ACC112 (cell line): ENCODE measurements at regions not wholly inside any gene's neighbourhood (a gene's known extent, or its start where the extent isn't known, plus 50 kb on each side); places are given as distances from the start of the nearest gene placed in this dataset.
"Not testable (repeated sequence)": the region's sequence is repeated elsewhere in the genome, so short reads cannot be mapped to it uniquely, and the experiment has no call there.

Experiments
- H2AFZ ChIP-seq: fragments of 200-600 bp; sonication (generic); one replicate; pipeline ENCODE4 v1.6.0; 2017; ENCODE audit warnings: antibody characterized with exemption, low read length; ENCODE audit not compliant: unreplicated experiment
- H3K27ac ChIP-seq: fragments of 200-600 bp; sonication (generic); 2 replicates; pipeline ENCODE4 v1.5.1; 2014; ENCODE audit warnings: low read depth, mild to moderate bottlenecking, antibody characterized with exemption, low read length, moderate library complexity
- H3K27me3 ChIP-seq: fragments of 200-600 bp; sonication (generic); 2 replicates; pipeline ENCODE4 v1.6.1; 2014; ENCODE audit warnings: mild to moderate bottlenecking, antibody characterized with exemption, low read length, moderate library complexity, mixed read lengths; ENCODE audit not compliant: insufficient read depth
- H3K36me3 ChIP-seq: fragments of 200-600 bp; sonication (generic); 2 replicates; pipeline ENCODE4 v1.6.1; 2016; ENCODE audit warnings: mild to moderate bottlenecking, antibody characterized with exemption, low read length, moderate library complexity, mixed read lengths; ENCODE audit not compliant: insufficient read depth
- H3K4me1 ChIP-seq: fragments of 200-600 bp; sonication (generic); one replicate; pipeline ENCODE4 v1.6.1; 2016; ENCODE audit warnings: low read length, mixed read lengths; ENCODE audit not compliant: insufficient read depth, unreplicated experiment, control insufficient read depth
- H3K4me3 ChIP-seq: fragments of 200-600 bp; sonication (generic); 2 replicates; pipeline ENCODE4 v1.5.1; 2014; ENCODE audit warnings: mild to moderate bottlenecking, low read depth, low read length
- H3K79me2 ChIP-seq: fragments of 200-600 bp; sonication (generic); one replicate; pipeline ENCODE4 v1.6.0; 2016; ENCODE audit warnings: low read length; ENCODE audit not compliant: control insufficient read depth, unreplicated experiment, insufficient read depth

- H3K36me3 ChIP-seq: no peaks in the 10 kb centered on the region
- H3K27ac ChIP-seq: no peak overlapping the region
- no peaks in the 10 kb centered on the region for H3K4me1 ChIP-seq
- H3K27me3 ChIP-seq: no peaks in the 10 kb centered on the region
- H3K4me3 ChIP-seq: no peak overlapping the region
- H3K79me2 ChIP-seq: no peaks in the 10 kb centered on the region
- H2AFZ ChIP-seq: no peak overlapping the region
These were observed 371.6 kb downstream of the TAFA4 start for GRCh38 chr3:68560728-68561127.

GRCh38 chr3:68535782-68536181 is 396.6 kb downstream of the TAFA4 start:
- no peaks in the 10 kb centered on the region for H3K4me1 ChIP-seq
- no peaks in the 10 kb centered on the region for H3K27me3 ChIP-seq
- no peaks in the 10 kb centered on the region for H3K36me3 ChIP-seq
- H3K4me3 ChIP-seq: no peak overlapping the region
- H2AFZ ChIP-seq: no peak overlapping the region
- H3K79me2 ChIP-seq: no peaks in the 10 kb centered on the region
- H3K27ac ChIP-seq: no peak overlapping the region

DNA sequence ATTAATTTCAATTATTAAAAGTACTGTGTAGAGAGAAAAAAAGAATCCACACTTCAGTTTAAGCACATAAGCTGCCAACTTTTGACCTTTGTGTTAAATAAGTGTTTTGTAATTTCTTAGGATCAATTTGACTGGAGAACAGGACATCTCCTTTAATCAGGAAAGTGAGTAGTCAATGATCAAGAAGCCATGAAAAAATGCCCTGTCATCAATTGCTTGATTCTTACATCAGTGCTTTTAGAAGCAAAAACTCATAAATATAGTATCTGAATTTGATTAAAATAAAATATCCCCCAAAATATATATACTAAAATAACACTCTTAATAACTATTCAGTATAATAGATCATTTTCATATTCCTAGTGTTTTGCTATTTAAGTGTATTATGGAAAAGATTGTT is 409.0 kb downstream of the TAFA4 start:
- H3K36me3 ChIP-seq: no peaks in the 10 kb centered on the region
- no peak overlapping the region for H3K4me3 ChIP-seq
- no peak overlapping the region for H2AFZ ChIP-seq
- H3K79me2 ChIP-seq: no peaks in the 10 kb centered on the region
- H3K27me3 ChIP-seq: no peaks in the 10 kb centered on the region
- H3K27ac ChIP-seq: no peak overlapping the region
- H3K4me1 ChIP-seq: no peaks in the 10 kb centered on the region

GRCh38 chr3:68515237-68515636 is 417.1 kb downstream of the TAFA4 start:
- no peaks in the 10 kb centered on the region for H3K4me1 ChIP-seq
- no peaks in the 10 kb centered on the region for H3K36me3 ChIP-seq
- H3K79me2 ChIP-seq: no peaks in the 10 kb centered on the region
- no peaks in the 10 kb centered on the region for H3K27me3 ChIP-seq
- no peak overlapping the region for H2AFZ ChIP-seq
- H3K4me3 ChIP-seq: no peak overlapping the region
- H3K27ac ChIP-seq: no peak overlapping the region

DNA sequence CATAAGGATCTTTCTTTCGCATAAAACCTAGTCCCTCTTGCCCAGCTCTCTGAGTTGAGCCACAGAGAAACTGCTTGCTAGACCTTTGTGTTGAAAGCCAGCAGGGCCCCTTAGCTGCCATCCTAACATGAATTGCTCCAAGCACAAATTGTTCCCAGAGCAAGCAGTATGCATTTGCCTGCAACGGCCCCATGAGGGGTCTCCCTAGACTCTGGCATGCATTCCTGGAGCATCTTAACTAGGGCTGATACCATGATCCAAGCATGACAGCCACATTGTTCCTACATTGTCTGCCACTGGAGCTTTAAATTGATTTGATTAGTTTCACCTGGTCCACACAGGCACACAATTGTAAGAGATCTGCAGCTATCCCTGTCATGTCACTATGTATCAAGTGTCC is 428.1 kb downstream of the TAFA4 start:
- no peak overlapping the region for H3K27ac ChIP-seq
- H3K4me1 ChIP-seq: no peaks in the 10 kb centered on the region
- no peaks in the 10 kb centered on the region for H3K79me2 ChIP-seq

GRCh38 chr3:68485845-68486244 is 446.5 kb downstream of the TAFA4 start:
- H3K4me3 ChIP-seq, H2AFZ ChIP-seq, H3K27ac ChIP-seq, H3K36me3 ChIP-seq, H3K79me2 ChIP-seq, H3K4me1 ChIP-seq, H3K27me3 ChIP-seq: not testable (repeated sequence)

More for the DNA sequence above, 428.1 kb downstream of the TAFA4 start:
- Histone ChIP-seq H3K27me3 (no peaks in the 10 kb centered on the region), H2AFZ (no peak overlapping the region), H3K4me3 (no peak overlapping the region), H3K36me3 (no peaks in the 10 kb centered on the region)

DNA sequence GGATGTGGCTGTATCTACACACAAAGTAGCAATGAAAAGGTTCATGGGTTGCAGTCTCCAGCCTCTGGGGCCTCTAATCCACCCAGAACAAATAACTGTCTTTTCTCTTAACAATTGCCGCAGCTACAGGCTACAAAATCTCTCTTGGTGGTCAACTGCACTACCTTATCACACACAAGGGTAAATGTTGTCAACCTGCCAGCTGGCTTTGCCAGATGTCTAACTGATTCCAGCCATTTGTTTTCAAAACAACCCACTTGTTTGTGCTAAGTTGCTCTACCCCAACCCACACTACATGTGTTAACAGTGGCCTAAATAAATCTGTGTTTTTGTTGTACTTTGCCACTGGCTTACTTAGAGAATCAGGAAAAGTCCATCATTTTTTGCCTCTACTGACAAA is 447.3 kb downstream of the TAFA4 start:
- no peaks in the 10 kb centered on the region for H3K36me3 ChIP-seq
- H3K4me1 ChIP-seq: no peaks in the 10 kb centered on the region
- no peaks in the 10 kb centered on the region for H3K79me2 ChIP-seq
- no peaks in the 10 kb centered on the region for H3K27me3 ChIP-seq
- no peak overlapping the region for H2AFZ ChIP-seq
- H3K27ac ChIP-seq: no peak overlapping the region
- H3K4me3 ChIP-seq: no peak overlapping the region

DNA sequence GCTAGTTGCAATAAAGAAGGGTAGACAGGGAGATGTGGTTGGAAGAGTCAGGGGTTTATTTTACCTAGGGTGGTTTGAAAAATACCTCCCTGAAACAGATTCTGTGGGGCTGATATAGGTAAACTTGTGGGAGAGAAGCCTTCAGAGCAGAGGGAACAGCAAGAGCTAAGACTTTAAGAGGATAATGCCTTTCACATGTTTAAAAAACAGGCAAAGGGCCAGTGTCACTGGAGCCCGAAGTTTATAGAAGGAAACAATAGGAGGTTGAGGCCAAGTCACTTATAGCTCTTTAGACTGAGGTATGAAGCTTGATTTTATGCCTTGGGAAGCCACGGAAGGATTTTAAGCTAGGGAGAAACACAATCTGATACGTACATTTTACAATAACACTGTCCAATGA is 448.7 kb downstream of the TAFA4 start:
- H3K4me3 ChIP-seq: no peak overlapping the region
- no peak overlapping the region for H2AFZ ChIP-seq
- no peaks in the 10 kb centered on the region for H3K27me3 ChIP-seq
- H3K79me2 ChIP-seq: no peaks in the 10 kb centered on the region
- H3K27ac ChIP-seq: no peak overlapping the region
- no peaks in the 10 kb centered on the region for H3K4me1 ChIP-seq
- H3K36me3 ChIP-seq: no peaks in the 10 kb centered on the region

DNA sequence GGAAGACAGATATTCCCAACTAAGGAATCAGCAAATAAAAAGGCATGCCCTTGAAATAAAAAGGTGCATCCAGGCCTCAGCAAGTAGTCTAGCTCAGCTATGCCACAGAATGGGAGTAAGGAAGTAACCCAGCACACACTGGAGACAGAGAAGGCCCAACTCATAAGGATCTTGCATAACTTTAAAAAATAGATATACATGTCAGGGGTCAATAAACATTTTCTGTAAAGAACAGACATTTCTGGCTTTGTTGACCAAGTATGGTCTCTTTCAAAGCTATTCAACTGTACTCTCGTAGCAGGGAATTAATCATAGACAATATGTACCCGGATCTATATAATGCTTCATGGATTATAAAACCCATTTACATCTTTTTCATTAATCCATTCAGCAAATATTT is 449.3 kb downstream of the TAFA4 start:
- no peaks in the 10 kb centered on the region for H3K4me1 ChIP-seq
- H3K27ac ChIP-seq: no peak overlapping the region
- no peak overlapping the region for H2AFZ ChIP-seq
- no peaks in the 10 kb centered on the region for H3K79me2 ChIP-seq
- no peaks in the 10 kb centered on the region for H3K36me3 ChIP-seq
- H3K27me3 ChIP-seq: no peaks in the 10 kb centered on the region
- H3K4me3 ChIP-seq: no peak overlapping the region

GRCh38 chr3:68482565-68482964 is 449.8 kb downstream of the TAFA4 start:
- no peak overlapping the region for H3K27ac ChIP-seq
- H2AFZ ChIP-seq: no peak overlapping the region
- H3K79me2 ChIP-seq: no peaks in the 10 kb centered on the region
- H3K4me3 ChIP-seq: no peak overlapping the region
- no peaks in the 10 kb centered on the region for H3K27me3 ChIP-seq
- H3K36me3 ChIP-seq: no peaks in the 10 kb centered on the region
- H3K4me1 ChIP-seq: no peaks in the 10 kb centered on the region

DNA sequence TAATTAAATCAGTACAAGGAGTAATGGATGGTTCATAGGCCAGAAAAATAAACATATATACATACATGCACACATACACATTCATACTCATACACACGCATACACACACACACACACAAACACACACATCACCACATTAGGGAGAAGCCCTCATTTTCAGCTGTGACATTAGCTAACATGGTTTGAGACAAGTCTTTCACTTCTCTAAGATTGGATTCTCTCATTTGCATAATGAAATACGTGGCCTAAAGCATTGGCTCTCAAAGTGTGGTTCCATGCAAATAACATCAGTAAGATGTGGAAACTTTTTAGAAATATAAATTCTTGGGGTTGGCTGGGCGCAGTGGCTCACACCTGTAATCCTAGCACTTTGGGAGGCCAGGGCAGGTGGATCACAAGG is 452.6 kb downstream of the TAFA4 start:
- no peaks in the 10 kb centered on the region for H3K27me3 ChIP-seq
- no peaks in the 10 kb centered on the region for H3K4me1 ChIP-seq
- no peak overlapping the region for H2AFZ ChIP-seq
- no peaks in the 10 kb centered on the region for H3K79me2 ChIP-seq
- no peak overlapping the region for H3K4me3 ChIP-seq
- no peak overlapping the region for H3K27ac ChIP-seq
- no peaks in the 10 kb centered on the region for H3K36me3 ChIP-seq
